GM18505 (cell line): ENCODE measurements at regions not wholly inside any gene's neighbourhood (a gene's known extent, or its start where the extent isn't known, plus 50 kb on each side); places are given as distances from the start of the nearest gene placed in this dataset.

ENCODE experiments used
- ATAC-seq: cut with Tn5 transposase; IDR thresholded peaks from one replicate; pipeline ENCODE4 v1.9.1; 2021; ENCODE audit not compliant: unreplicated experiment
- POLR2A ChIP-seq: IDR thresholded peaks from 4 replicates; pipeline ENCODE4 v1.6.1; 2011; ENCODE audit warnings: borderline replicate concordance; ENCODE audit not compliant: insufficient read depth, insufficient read length; ENCODE audit errors: extremely low read depth

DNA sequence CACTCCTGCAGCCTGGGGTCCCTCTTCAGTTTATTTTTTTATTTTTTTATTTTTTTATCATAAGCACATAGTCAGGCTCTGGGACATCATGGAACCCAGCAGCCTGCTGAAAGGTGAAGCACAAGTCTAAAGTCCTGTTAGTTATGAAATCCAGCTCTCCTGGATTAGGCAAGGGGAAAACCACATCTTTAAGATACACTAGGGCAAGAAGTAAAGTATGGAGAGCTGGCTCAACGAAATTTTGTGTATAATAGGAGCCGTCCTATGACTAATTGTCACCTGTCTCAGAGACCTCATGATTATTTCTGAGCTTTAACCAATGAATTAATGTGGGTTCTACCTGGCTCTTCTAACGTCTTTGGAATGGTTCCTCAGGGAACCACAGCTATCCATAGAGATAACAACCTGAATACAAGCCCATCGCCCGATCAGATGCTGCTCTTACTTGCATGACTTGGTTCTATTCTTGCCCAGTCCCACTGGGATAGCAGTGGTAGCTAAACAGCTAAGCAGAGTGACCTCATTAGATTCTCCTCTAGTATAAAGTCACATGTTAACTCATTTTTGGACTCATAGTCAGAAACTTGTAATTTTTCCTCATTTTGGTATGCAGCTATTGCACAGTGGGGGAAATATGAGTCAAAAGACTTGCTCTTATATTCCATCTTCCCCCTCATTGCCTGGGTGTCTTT, 122.7 kb downstream of the LMO4 start:
- no peak for ATAC-seq
- TF ChIP-seq POLR2A: no peak

- TF ChIP-seq POLR2A: no peak
- no peak for ATAC-seq
Observed at GRCh38 chr1:87452648-87453047, 124.0 kb downstream of the LMO4 start.

- no peak for TF ChIP-seq POLR2A
Observed at GRCh38 chr1:87457408-87457807, 128.7 kb downstream of the LMO4 start.

DNA sequence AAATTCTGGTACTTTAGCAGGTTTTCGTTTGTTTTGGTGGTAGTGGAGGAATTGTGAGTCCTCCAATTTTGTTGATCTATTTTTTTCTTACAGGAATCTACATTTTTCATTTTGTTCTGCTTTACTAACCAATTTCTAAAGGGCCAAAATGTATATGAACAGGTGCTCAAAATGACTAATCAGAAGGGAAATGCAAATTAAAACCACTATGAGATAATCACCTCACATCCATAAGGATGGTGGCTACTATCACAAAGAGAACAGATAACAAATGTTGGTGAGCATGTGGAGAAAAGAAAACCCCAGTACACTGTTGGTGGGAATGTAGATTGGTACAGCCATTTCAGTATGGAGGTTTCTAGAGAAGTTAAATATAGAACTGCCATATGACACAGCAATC, 134.2 kb downstream of the LMO4 start:
- TF ChIP-seq POLR2A: no peak
- no peak for ATAC-seq

More at GRCh38 chr1:87457408-87457807, 128.7 kb downstream of the LMO4 start:
- no peak for ATAC-seq

DNA sequence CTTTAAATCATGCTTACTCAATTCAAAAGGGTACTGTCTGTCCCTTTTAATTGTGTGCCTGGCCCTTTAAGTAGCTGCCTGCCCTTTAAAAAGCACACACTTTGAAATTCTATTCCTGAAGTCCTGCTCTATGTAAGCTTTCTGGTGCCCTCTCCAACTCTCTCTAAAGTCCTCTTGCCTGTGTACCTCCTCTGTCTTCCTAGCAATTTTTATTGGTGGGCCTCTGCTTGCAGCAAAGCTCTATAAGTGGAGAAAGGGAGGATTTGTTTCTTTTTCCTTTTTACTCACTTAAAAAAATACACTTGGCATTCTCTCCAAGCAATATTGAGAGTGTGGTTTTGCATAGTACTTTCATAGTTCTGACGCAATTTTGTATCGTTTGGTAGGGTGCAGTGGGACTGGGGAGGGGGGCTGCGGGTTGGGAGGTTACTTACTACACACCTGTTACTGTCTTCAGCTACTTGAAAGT, 135.4 kb downstream of the LMO4 start:
- no peak for TF ChIP-seq POLR2A
- peak; percentile 69 for ATAC-seq

DNA sequence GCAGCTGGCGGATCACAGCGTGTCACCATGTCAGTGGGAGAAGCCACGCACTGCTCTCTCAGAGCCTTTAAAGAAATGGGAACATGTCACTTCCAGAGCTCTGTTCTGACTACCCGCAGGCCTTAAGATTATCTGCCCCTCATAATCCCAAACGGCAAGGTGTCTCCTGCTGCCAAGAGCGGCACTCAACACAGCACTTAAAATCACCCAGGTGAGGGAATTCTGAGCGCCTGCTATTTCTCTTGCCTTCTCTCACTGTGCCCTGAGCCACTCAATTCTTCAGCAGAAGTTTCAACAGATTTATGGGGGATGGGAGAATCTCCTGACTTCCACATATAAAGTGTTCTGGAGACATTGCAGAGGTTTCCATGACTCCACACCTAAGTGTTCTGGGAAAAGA, 137.9 kb downstream of the LMO4 start:
- TF ChIP-seq POLR2A: no peak
- no peak for ATAC-seq

DNA sequence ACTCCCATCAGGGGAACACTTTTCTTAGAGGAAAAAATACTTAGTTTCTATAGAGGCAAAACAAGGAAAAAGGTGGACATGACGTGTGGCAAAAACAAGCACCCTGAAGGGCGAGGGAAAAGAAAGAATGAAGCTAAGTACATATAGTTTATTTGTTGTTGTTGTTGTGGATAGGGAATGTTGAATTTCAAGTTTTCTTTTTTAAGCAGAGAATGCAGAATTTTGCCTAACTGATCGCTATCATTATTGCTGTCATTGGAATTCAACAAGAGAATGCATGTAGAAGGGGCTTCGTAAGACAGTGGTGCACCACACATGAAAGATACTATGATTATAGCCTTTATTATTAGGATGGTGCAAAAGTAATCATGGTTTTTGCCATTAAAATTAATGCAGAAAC, 144.0 kb downstream of the LMO4 start:
- TF ChIP-seq POLR2A: no peak
- ATAC-seq: no peak

GRCh38 chr1:87473203-87473661, 144.6 kb downstream of the LMO4 start:
- no peak for TF ChIP-seq POLR2A
- ATAC-seq: no peak

- ATAC-seq: no peak
Observed at GRCh38 chr1:87474098-87474497, 145.4 kb downstream of the LMO4 start.

DNA sequence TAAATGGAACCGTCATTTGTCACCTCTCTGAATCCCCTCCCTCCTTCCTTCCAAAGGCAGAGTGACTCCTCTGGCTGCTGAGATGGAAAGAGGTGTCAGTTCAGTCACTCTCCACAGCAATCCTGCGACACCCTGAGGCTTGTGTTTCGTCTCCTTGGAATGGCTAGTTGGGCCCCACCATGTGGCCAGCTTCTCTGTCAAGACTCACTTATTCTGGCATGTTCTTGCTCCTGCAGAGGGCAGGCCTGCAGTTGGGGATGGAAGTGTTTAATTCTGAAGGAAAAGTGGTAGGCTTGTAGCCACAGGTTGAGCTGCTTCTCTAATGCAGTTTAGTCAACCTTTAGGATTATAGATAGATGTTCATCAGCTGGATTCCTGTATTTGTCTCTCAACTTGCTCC, 149.6 kb downstream of the LMO4 start:
- TF ChIP-seq POLR2A: no peak
- ATAC-seq: no peak

More at GRCh38 chr1:87474098-87474497, 145.4 kb downstream of the LMO4 start:
- TF ChIP-seq POLR2A: no peak

DNA sequence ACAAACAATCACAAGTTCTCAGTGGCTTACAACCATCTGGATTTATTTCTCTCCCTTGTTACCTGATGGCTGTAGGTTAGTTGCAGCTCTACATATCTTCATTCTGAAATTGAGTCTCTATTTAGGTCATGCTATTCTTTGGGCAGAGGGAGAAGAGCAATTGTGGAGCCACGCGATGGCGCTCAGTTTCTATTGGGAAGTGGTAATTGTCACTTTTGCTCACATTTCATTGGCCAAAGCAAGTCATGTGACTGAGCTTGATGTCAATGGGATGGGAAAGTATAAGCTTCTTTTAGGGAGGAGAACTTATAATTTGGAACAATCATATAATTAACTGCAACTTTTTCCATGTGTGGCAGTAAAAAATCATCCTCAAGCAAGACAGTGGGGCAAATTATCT, 166.5 kb downstream of the LMO4 start:
- TF ChIP-seq POLR2A: no peak
- no peak for ATAC-seq

GRCh38 chr1:87495870-87496269, 167.2 kb downstream of the LMO4 start:
- no peak for TF ChIP-seq POLR2A
- no peak for ATAC-seq

DNA sequence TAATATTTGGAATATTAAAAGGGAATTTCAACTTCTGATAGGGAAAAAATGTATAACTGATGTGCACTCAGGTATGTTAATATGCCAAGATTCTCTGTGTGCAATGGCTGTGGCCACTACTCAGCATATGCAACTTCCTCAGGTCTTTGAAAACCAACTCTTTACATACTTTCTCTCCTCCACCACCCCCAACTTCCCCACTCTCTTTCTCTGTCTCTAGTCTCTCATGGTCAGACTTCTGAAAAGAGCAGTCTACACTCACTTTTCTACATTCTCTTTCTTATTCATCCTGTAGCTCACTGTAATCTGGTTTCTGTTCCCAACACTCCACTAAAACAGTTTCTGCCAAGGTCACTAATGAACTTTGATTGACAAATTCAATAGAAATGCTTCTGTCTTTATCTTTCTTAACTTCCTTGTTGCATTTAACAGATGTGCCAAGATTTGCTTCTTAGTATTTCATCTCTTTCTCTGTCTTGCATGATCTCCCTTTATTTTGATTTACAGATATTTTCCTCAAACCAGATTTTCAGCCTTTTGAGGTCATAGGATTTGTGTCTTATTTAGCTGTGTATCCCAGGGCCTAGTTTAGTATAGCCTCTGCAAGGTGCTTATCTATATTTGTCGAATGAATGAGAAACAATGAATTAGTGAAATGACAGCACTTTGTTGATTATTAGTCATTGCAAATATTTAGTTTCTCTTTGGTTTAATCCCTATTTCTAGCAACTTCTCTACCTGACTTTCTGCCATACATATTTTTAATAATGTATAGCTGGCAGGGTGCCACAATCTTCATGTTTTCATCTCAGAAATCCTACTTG, 168.9 kb downstream of the LMO4 start:
- no peak for ATAC-seq
- no peak for TF ChIP-seq POLR2A

DNA sequence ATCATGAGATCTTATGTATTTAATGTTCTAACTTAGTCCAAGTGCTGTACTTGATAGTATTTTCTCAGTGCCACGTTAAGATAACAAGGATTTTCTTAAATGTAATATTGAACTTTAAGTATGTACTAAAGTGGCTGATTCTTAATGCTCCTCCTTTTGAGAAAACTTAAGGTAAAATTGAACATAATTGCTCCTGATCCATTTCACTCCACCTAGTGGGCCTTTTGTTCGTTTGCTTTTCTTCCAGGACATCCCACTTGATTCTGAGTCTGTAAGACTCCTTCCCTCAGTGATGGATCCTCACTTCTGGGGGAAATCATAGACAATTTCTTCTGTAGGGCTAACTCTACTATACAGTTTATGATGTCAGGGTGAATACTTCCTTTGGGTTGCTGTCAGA, 173.1 kb downstream of the LMO4 start:
- no peak for TF ChIP-seq POLR2A
- no peak for ATAC-seq
